ENCODE measurements at regions not wholly inside any gene's neighbourhood (a gene's known extent, or its start where the extent isn't known, plus 50 kb on each side); places are given as distances from the start of the nearest gene placed in this dataset.

DNA sequence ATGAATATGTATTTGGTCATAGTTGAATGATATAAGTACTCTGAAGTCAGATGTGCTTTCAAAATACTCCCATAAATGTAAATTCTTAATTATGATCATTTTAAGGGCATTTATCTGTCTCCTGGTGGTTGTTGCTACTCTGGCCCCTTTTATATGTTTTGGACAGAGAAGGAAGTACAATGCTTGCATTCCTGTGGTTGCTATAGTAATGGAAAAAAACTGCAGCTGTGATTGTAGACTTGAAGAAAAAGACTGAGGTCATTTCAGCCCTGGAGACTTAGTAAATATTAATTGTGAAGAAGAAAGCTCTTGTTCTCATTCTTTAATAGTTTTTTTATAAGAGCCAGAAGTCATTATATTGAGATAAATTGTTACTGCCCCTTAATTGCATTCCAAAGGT lies 70.2 kb upstream of the FERD3L start:
- no peak for DNase-seq

DNA sequence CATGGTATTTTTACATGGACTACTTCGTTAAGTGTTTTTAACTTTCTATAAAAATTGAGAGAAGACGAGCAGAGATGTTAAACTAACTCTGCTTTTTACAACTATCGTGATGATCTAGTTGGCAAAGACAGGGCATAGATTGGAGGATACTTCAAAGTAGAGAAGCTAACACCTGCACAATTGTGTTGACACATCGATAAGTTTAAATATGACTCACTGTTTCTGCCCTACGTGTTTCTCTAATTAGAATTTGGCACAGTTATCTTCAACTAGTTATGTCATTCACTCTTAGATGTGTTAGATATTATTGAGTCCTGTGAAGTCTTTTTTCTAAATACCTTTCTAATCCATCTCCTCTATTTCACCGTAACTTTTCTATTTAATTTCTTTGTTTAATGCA lies 68.5 kb upstream of the FERD3L start:
- no peak for DNase-seq

DNA sequence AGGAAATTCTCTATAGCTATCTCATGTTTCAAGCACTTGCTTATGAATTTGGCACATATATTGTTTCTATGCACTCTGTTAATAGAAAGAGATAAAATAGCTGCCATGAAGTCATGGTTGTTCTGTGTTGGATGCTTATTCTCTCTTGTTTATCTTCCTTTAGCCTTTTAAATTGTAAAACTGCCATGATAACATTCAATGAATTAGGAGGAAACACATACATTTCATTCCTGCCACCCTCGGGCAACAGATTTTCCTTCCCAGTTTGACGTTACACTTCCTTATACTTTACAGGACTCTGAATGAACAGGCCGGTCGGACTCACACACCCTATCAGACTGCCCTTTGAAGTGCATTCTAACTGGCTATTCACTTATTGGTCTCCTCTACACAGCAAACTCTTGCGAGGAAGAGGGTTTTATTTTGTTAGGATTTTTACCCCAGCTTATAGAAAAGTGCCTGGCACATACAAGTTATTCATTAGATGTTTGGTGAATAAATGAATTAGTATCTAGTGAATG lies 65.7 kb upstream of the FERD3L start:
- no peak for DNase-seq

- DNase-seq = no peak
These were observed 64.0 kb upstream of the FERD3L start for GRCh38 chr7:19209166-19209696.

- no peak for DNase-seq
These were observed 61.5 kb upstream of the FERD3L start for GRCh38 chr7:19206721-19207120.

GRCh38 chr7:19203686-19204085 lies 58.5 kb upstream of the FERD3L start:
- DNase-seq = no peak

DNA sequence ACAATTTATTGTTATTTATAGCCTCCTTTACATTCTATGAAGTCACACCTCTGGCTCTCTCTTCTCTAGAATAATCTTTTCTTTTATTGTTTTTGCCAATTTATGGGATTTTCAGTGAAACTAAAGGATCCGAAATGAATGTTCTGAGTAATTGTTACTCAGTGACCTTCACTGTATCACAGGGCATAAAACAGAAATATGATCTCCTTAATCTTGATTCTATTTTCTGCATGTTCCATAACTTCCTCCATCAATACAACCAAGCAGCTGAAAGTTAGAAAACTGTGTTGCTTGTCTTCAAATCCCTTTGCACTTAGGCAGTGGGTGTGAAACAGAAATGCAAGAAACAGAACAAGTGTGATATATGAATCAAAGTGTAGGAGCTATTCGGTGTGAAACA lies 57.4 kb upstream of the FERD3L start:
- DNase-seq = no peak

Data from nucleus accumbens (tissue), 56 donors.